ENCODE measurements at regions not wholly inside any gene's neighbourhood (a gene's known extent, or its start where the extent isn't known, plus 50 kb on each side); places are given as distances from the start of the nearest gene placed in this dataset.
"Not testable (repeated sequence)": the region's sequence is repeated elsewhere in the genome, so short reads cannot be mapped to it uniquely, and the experiment has no call there.

- Histone ChIP-seq H3K4me3 (no peak overlapping the region), H3K27ac (no peak overlapping the region), H3K9me3 (no peaks in the 10 kb centered on the region), H3K27me3 (no peaks in the 10 kb centered on the region), H3K36me3 (no peaks in the 10 kb centered on the region), H3K4me1 (no peaks in the 10 kb centered on the region)
- intact Hi-C loops (cut with DNase I): no loop called here
- TF ChIP-seq POLR2A (IDR thresholded peaks at IDR 0.05) (no peak), CTCF (IDR thresholded peaks at IDR 0.05) (no peak)
- no peak for DNase-seq
- WGBS, 2 donors: 60 to 62% methylated on average over 1 of the region's 1 CpG
These were observed 318.7 kb upstream of the PPP2R3A start for GRCh38 chr3:135646873-135647272.

GRCh38 chr3:135649361-135649760 lies 316.2 kb upstream of the PPP2R3A start:
- H3K9me3 ChIP-seq: no peaks in the 10 kb centered on the region
- TF ChIP-seq CTCF (IDR thresholded peaks at IDR 0.05): no peak
- TF ChIP-seq POLR2A (IDR thresholded peaks at IDR 0.05): no peak
- H3K4me3 ChIP-seq: no peak overlapping the region
- no peaks in the 10 kb centered on the region for H3K4me1 ChIP-seq
- H3K27me3 ChIP-seq: no peaks in the 10 kb centered on the region
- intact Hi-C loops (cut with DNase I): no loop called here
- H3K27ac ChIP-seq: no peak overlapping the region
- 43 to 58% methylated on average over 2 of the region's 2 CpGs for WGBS, 2 donors
- no peak for DNase-seq
- H3K36me3 ChIP-seq: no peaks in the 10 kb centered on the region

- no peak for DNase-seq
- H3K27ac ChIP-seq: no peak overlapping the region
- WGBS, 2 donors: 62 to 64% methylated on average over 1 of the region's 1 CpG
- intact Hi-C loops (cut with DNase I): no loop called here
- no peak overlapping the region for H3K4me3 ChIP-seq
- TF ChIP-seq CTCF (IDR thresholded peaks at IDR 0.05): no peak
- TF ChIP-seq POLR2A (IDR thresholded peaks at IDR 0.05): no peak
- H3K36me3 ChIP-seq: no peaks in the 10 kb centered on the region
- no peaks in the 10 kb centered on the region for H3K9me3 ChIP-seq
- no peaks in the 10 kb centered on the region for H3K27me3 ChIP-seq
- H3K4me1 ChIP-seq: no peaks in the 10 kb centered on the region
These were observed 315.2 kb upstream of the PPP2R3A start for GRCh38 chr3:135650309-135650708.

- Histone ChIP-seq H3K4me1 (no peaks in the 10 kb centered on the region), H3K36me3 (no peaks in the 10 kb centered on the region), H3K4me3 (no peak overlapping the region), H3K27me3 (no peaks in the 10 kb centered on the region), H3K27ac (no peak overlapping the region), H3K9me3 (no peaks in the 10 kb centered on the region)
- 33 to 44% methylated on average over 2 to 3 of the region's 3 CpGs for WGBS, 2 donors
- TF ChIP-seq CTCF (IDR thresholded peaks at IDR 0.05) (no peak), POLR2A (IDR thresholded peaks at IDR 0.05) (no peak)
- intact Hi-C loops (cut with DNase I): no loop called here
- no peak for DNase-seq
These were observed 313.1 kb upstream of the PPP2R3A start for GRCh38 chr3:135652388-135652787.

GRCh38 chr3:135655328-135655727 lies 310.2 kb upstream of the PPP2R3A start:
- no peaks in the 10 kb centered on the region for H3K36me3 ChIP-seq
- intact Hi-C loops (cut with DNase I): no loop called here
- H3K27ac ChIP-seq: no peak overlapping the region
- H3K9me3 ChIP-seq: no peaks in the 10 kb centered on the region
- no peak for DNase-seq
- TF ChIP-seq CTCF (IDR thresholded peaks at IDR 0.05) (no peak), POLR2A (IDR thresholded peaks at IDR 0.05) (no peak)
- H3K4me3 ChIP-seq: no peak overlapping the region
- H3K27me3 ChIP-seq: no peaks in the 10 kb centered on the region
- 85 to 86% methylated on average over 1 of the region's 1 CpG for WGBS, 2 donors
- no peaks in the 10 kb centered on the region for H3K4me1 ChIP-seq

GRCh38 chr3:135658451-135658850 lies 307.1 kb upstream of the PPP2R3A start:
- H3K27ac ChIP-seq; H3K27me3 ChIP-seq; DNase-seq; H3K4me1 ChIP-seq; H3K36me3 ChIP-seq; H3K4me3 ChIP-seq; intact Hi-C loops (cut with DNase I); H3K9me3 ChIP-seq: not testable (repeated sequence)
- WGBS, 2 donors: 85 to 100% methylated on average over 6 to 7 of the region's 14 CpGs
